ENCODE measurements at regions not wholly inside any gene's neighbourhood (a gene's known extent, or its start where the extent isn't known, plus 50 kb on each side); places are given as distances from the start of the nearest gene placed in this dataset.

- TF ChIP-seq, protein P1, sequence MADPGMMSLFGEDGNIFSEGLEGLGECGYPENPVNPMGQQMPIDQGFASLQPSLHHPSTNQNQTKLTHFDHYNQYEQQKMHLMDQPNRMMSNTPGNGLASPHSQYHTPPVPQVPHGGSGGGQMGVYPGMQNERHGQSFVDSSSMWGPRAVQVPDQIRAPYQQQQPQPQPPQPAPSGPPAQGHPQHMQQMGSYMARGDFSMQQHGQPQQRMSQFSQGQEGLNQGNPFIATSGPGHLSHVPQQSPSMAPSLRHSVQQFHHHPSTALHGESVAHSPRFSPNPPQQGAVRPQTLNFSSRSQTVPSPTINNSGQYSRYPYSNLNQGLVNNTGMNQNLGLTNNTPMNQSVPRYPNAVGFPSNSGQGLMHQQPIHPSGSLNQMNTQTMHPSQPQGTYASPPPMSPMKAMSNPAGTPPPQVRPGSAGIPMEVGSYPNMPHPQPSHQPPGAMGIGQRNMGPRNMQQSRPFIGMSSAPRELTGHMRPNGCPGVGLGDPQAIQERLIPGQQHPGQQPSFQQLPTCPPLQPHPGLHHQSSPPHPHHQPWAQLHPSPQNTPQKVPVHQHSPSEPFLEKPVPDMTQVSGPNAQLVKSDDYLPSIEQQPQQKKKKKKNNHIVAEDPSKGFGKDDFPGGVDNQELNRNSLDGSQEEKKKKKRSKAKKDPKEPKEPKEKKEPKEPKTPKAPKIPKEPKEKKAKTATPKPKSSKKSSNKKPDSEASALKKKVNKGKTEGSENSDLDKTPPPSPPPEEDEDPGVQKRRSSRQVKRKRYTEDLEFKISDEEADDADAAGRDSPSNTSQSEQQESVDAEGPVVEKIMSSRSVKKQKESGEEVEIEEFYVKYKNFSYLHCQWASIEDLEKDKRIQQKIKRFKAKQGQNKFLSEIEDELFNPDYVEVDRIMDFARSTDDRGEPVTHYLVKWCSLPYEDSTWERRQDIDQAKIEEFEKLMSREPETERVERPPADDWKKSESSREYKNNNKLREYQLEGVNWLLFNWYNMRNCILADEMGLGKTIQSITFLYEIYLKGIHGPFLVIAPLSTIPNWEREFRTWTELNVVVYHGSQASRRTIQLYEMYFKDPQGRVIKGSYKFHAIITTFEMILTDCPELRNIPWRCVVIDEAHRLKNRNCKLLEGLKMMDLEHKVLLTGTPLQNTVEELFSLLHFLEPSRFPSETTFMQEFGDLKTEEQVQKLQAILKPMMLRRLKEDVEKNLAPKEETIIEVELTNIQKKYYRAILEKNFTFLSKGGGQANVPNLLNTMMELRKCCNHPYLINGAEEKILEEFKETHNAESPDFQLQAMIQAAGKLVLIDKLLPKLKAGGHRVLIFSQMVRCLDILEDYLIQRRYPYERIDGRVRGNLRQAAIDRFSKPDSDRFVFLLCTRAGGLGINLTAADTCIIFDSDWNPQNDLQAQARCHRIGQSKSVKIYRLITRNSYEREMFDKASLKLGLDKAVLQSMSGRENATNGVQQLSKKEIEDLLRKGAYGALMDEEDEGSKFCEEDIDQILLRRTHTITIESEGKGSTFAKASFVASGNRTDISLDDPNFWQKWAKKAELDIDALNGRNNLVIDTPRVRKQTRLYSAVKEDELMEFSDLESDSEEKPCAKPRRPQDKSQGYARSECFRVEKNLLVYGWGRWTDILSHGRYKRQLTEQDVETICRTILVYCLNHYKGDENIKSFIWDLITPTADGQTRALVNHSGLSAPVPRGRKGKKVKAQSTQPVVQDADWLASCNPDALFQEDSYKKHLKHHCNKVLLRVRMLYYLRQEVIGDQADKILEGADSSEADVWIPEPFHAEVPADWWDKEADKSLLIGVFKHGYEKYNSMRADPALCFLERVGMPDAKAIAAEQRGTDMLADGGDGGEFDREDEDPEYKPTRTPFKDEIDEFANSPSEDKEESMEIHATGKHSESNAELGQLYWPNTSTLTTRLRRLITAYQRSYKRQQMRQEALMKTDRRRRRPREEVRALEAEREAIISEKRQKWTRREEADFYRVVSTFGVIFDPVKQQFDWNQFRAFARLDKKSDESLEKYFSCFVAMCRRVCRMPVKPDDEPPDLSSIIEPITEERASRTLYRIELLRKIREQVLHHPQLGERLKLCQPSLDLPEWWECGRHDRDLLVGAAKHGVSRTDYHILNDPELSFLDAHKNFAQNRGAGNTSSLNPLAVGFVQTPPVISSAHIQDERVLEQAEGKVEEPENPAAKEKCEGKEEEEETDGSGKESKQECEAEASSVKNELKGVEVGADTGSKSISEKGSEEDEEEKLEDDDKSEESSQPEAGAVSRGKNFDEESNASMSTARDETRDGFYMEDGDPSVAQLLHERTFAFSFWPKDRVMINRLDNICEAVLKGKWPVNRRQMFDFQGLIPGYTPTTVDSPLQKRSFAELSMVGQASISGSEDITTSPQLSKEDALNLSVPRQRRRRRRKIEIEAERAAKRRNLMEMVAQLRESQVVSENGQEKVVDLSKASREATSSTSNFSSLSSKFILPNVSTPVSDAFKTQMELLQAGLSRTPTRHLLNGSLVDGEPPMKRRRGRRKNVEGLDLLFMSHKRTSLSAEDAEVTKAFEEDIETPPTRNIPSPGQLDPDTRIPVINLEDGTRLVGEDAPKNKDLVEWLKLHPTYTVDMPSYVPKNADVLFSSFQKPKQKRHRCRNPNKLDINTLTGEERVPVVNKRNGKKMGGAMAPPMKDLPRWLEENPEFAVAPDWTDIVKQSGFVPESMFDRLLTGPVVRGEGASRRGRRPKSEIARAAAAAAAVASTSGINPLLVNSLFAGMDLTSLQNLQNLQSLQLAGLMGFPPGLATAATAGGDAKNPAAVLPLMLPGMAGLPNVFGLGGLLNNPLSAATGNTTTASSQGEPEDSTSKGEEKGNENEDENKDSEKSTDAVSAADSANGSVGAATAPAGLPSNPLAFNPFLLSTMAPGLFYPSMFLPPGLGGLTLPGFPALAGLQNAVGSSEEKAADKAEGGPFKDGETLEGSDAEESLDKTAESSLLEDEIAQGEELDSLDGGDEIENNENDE (IDR thresholded peaks at IDR 0.05; ENCODE audit: insufficient replicate concordance, low read length): no peak
- TF ChIP-seq RAD21 (IDR thresholded peaks at IDR 0.05 in 1 of 2, conservative IDR thresholded peaks at IDR 0.05 in 1 of 2; ENCODE audit: low read depth in 2 of 2, low read length in 2 of 2) (no peak), HDAC2 (IDR thresholded peaks at IDR 0.05; ENCODE audit: borderline replicate concordance in 1 of 2, low read depth in 2 of 2, low read length in 2 of 2) (no peak), RXRA (IDR thresholded peaks at IDR 0.05; ENCODE audit: insufficient read depth, low read depth, low read length) (no peak), KDM1A (IDR thresholded peaks at IDR 0.05; ENCODE audit: borderline replicate concordance, low read length) (no peak), CBX5 (IDR thresholded peaks at IDR 0.05; ENCODE audit: low read depth, low read length) (no peak), TBP (IDR thresholded peaks at IDR 0.05; ENCODE audit: low read depth, low read length) (no peak), CREB1 (IDR thresholded peaks at IDR 0.05) (no peak), RFX5 (IDR thresholded peaks at IDR 0.05; ENCODE audit: borderline replicate concordance, low read depth, low read length) (no peak), EP300 (IDR thresholded peaks at IDR 0.05; ENCODE audit: borderline replicate concordance in 1 of 2, low read depth in 2 of 2, low read length in 2 of 2) (no peak)
Observed at GRCh38 chr17:73765824-73766563, 121.7 kb upstream of the SDK2 start (continued).
